Fibroblast of villous mesenchyme (primary cell): ENCODE measurements at regions not wholly inside any gene's neighbourhood (a gene's known extent, or its start where the extent isn't known, plus 50 kb on each side); places are given as distances from the start of the nearest gene placed in this dataset.

Experiments used
- DNase-seq: peaks from one replicate; pipeline ENCODE4 v3.0.0-alpha.2; 2010; ENCODE audit warnings: low read depth
- H3K4me3 ChIP-seq: 2 replicates; pipeline ENCODE4 v1.5.1; 2011; ENCODE audit warnings: low read depth, mild to moderate bottlenecking, low read length
- TF ChIP-seq, protein P1 (sequence below): IDR thresholded peaks from 2 replicates; pipeline ENCODE4 v1.5.1; 2012; ENCODE audit warnings: low read depth, mild to moderate bottlenecking, low read length; ENCODE audit not compliant: insufficient read depth

DNA sequence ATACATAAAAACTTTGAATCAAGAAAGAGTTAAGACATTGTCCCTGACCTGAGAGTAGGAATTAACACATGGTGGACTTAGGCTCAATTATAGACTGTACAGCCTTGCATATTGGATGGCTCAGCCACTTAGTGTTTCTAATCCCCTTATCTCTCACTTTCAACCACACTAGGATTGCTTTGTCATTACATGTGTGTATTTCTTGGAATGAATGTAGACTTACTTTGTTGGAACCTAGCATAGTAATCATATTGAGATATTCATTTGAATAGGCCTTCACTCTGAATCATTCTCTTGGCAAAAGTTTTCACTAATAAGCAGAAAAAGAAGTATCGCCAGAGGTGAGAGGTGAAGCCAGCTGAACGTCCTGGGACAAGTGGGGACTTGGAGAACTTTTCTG is 1973.9 kb upstream of the FLRT2 start:
- TF ChIP-seq, protein P1, sequence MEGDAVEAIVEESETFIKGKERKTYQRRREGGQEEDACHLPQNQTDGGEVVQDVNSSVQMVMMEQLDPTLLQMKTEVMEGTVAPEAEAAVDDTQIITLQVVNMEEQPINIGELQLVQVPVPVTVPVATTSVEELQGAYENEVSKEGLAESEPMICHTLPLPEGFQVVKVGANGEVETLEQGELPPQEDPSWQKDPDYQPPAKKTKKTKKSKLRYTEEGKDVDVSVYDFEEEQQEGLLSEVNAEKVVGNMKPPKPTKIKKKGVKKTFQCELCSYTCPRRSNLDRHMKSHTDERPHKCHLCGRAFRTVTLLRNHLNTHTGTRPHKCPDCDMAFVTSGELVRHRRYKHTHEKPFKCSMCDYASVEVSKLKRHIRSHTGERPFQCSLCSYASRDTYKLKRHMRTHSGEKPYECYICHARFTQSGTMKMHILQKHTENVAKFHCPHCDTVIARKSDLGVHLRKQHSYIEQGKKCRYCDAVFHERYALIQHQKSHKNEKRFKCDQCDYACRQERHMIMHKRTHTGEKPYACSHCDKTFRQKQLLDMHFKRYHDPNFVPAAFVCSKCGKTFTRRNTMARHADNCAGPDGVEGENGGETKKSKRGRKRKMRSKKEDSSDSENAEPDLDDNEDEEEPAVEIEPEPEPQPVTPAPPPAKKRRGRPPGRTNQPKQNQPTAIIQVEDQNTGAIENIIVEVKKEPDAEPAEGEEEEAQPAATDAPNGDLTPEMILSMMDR, result no peak
- H3K4me3 ChIP-seq, result no peak overlapping the region
- DNase-seq, result peak; percentile 21

DNA sequence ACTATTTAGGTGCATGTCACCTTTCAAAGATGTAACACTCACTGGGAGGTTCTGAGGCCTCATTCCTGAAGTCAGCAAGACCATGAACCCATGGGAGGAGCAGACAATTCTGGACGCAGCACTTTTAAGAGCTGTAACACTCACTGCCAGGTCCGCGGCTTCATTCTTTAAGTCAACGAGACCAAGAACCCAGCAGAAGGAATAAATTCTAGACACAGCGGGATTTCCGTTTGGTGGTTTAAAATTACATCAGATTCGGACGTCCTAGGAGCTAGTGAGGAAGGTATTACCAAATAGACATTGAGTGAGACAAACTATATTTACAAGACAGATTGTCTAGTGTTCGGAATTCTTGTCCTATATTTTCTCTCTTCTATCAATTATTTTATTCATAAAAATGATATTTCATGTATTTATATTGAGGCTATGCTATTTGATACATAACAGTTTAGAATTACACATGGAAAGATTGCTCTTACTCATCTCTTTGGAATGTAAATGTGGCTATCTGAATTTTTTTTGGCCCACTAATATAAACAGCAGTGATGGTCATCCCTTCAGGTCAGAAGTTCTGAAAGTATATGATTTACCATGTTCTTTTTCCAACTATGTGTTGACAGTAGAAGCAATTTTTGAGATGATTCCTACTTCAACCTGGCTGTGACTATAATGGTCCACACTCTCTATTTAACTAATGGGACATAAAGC is 1973.0 kb upstream of the FLRT2 start:
- H3K4me3 ChIP-seq, result no peak overlapping the region
- TF ChIP-seq, protein P1, result no peak
- DNase-seq, result peak; percentile 72

DNA sequence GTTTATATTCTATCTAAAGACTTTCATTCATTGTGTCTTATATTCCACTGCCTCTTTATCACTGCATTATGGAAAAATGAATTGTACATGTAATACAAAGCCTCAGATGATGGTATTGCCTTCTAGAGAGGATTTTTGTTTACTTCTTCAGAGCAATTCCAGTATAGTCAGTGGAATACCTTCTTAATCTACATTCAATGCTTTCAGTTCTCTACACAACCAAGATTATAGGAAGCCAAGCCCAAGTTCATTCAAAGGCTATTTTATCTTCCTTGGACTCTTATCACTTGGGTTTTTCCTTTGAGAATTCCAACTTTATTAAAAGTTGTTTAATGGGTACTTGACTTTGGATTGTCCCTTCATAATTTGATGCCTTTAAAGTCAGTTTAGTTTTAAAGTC is 1971.0 kb upstream of the FLRT2 start:
- H3K4me3 ChIP-seq, result no peak overlapping the region
- TF ChIP-seq, protein P1, result no peak
- DNase-seq, result no peak

DNA sequence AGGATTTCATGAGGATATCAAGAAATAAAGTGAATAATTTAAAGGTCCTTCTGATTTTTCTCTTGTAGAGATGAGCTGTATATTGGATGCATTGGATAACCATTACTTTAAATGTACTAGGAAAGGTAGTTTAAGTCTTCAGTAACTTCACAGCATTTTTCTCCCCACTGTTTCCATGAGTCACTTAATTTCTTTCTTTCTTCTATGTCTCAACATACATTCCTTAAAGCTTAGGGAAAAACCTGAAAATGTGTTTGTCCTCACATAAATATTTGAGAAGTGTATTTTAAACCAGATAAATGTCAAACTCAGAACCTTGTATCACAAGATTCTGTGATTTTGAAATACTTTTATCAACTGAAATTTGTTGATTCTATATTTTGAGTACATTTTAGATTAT is 1970.2 kb upstream of the FLRT2 start:
- no peak overlapping the region for H3K4me3 ChIP-seq
- TF ChIP-seq, protein P1, result no peak
- DNase-seq, result peak; percentile 55

DNA sequence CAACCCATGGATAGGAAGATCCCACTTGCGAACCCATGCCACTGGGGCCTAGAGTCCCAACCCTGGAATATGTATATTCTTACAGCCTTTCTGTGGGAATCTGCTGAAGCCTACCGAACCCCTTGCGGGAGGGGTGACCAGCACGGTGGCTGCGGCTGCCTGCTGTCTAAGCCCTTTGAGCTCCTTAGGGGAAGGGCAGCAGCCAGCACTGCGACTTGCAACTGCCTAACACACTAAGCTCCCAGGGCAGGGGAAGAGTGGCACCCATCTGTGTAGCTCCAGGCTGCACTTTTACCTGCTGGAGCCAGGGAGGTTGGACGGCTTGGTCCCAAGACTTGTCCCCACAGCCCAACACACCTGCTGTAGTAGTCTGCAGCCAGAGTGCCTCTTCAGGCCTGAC is 1968.7 kb upstream of the FLRT2 start:
- H3K4me3 ChIP-seq, result no peak overlapping the region
- TF ChIP-seq, protein P1, result no peak
- no peak for DNase-seq

DNA sequence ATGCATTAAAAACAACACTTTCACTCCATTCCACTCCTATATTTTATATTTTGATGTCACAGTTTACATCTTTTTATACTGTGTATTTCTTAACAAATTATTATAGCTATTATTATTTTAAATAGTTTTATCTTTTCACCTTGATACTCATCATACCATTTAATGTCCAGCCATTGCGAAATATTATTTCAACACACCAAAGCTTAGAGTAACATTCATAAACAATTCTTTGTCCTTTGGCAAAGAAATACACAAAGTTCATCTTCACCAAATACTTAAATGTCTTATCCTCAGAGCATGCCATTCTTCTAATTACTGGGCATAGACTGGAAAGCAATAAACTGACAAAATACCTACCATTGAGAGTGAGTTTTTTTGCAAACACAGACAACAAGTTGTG is 1963.4 kb upstream of the FLRT2 start:
- TF ChIP-seq, protein P1, result no peak
- DNase-seq, result peak; percentile 32
- no peak overlapping the region for H3K4me3 ChIP-seq

DNA sequence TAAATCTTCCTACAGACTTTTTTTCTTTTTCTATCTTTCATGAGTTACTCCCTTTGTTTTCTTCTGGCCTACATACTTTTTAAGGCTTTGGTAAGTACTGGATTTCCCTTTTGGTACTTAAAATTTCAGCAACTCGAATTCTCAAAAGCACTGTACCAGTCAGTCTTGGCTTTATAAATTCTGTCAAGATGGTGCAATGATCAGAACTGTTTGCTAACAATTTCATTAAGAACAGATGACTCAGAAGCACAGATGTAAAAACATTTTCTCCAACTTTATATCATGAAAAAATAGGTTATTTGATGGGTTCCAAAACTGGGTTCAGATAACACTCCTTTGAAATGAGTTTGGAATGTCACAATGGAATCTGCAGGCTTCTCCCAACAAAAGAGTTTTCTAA is 1961.8 kb upstream of the FLRT2 start:
- H3K4me3 ChIP-seq, result no peak overlapping the region
- TF ChIP-seq, protein P1, result no peak
- peak; percentile 61 for DNase-seq
